ENCODE measurements at regions not wholly inside any gene's neighbourhood (a gene's known extent, or its start where the extent isn't known, plus 50 kb on each side); places are given as distances from the start of the nearest gene placed in this dataset.

DNA sequence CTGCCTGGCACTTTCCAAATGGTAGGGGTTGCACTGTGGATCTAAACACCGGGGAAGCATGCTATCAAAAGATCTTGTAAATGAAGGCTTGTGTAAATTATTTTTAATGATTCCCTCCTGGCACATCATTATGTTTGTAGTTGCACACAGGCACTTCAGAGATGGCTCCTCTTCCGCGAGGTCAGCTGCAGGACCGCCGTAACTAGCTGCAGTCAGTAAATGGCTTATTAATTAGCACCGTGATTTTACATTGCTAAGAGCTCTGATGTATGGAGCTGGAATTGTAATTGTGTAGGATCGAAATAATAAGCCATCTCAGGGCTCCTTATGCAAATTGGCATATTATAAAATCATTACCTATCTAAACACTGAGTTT lies 397.6 kb upstream of the IRX1 start:
- intact Hi-C loops (cut with DNase I, micrococcal nuclease) = no loop called here
- ATAC-seq (no peak), DNase-seq (no peak)
- H3K9me3 Mint-ChIP-seq (ENCODE audit: low read depth) = no peaks in the 10 kb centered on the region
- no peaks in the 10 kb centered on the region for H3K36me3 Mint-ChIP-seq (ENCODE audit: low read depth)
- CTCF ChIA-PET = no interaction called here
- H3K27me3 Mint-ChIP-seq = peaks cover 20% of the 10 kb centered on the region
- no peak overlapping the region for H3K27ac Mint-ChIP-seq
- no peaks in the 10 kb centered on the region for H3K4me1 Mint-ChIP-seq
- POLR2A ChIA-PET = no interaction called here
- no peak overlapping the region for H3K4me3 Mint-ChIP-seq

DNA sequence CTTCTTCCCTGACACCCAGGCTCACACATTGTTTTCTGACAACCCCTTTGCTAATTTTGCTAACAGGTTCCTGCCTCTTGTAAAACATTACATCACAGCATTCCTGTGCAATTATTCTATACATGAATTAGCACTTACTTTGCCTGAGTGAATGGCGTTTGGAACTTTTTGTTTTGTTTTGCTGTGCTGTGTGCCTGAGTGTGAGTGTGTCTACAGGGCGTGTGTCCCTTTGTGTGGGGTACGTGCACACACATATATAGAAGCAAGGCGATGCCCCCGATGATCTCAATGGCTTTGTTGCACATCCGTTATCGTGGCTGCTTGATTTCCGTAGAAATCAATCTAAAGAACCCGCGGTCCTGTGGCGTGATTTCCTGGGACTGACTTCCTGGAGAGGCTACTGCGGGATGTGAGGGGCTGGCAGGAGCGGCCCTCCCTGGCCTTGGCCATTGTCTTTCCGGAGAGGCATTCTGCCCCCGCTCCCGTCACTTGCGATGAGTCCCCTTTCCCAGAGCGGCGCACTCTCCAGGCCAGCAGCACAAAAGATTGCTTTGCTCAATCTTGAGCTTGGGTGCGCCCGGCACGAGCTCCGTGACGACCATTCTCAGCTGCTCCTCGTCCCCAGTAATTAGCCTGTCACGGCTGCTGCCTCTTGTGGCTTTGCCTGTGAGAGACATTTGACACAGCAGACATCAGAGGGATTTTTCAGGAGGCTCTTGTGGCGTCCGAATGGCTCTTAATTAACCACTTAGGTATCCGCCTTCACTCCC lies 398.1 kb upstream of the IRX1 start:
- Mint-ChIP-seq H3K4me3 (no peak overlapping the region), H3K4me1 (no peaks in the 10 kb centered on the region), H3K9me3 (ENCODE audit: low read depth) (no peaks in the 10 kb centered on the region), H3K27ac (no peak overlapping the region), H3K27me3 (peaks cover 17% of the 10 kb centered on the region), H3K36me3 (ENCODE audit: low read depth) (no peaks in the 10 kb centered on the region)
- ChIA-PET POLR2A (no interaction called here), CTCF (no interaction called here)
- DNase-seq = no peak
- no peak for ATAC-seq
- intact Hi-C loops (cut with DNase I, micrococcal nuclease) = no loop called here

DNA sequence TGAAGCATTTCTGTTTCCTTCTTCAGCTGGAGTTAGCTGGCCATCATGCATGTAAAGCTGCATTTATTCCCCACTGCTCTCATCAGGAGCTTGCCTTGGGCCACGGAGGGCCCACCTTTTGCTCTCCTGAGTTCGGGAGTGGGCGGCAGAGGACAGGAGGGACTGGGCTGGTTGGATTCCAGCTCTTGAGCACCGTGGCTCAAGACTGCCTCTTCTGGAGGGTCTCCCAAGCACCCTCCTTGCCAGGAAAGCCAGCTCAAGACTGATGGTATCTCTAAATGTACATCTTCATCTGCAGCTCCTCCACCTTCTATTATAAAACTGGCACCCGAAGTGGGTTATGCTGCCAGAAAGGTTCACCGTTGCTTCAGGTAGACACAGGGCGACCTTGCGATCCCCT lies 399.6 kb upstream of the IRX1 start:
- POLR2A ChIA-PET = no interaction called here
- ATAC-seq = no peak
- Mint-ChIP-seq H3K27ac (no peak overlapping the region), H3K4me1 (no peaks in the 10 kb centered on the region), H3K36me3 (ENCODE audit: low read depth) (no peaks in the 10 kb centered on the region), H3K9me3 (ENCODE audit: low read depth) (no peaks in the 10 kb centered on the region), H3K27me3 (peaks cover 17% of the 10 kb centered on the region), H3K4me3 (no peak overlapping the region)
- intact Hi-C loops (cut with DNase I, micrococcal nuclease) = no loop called here
- DNase-seq = no peak
- CTCF ChIA-PET = no interaction called here

DNA sequence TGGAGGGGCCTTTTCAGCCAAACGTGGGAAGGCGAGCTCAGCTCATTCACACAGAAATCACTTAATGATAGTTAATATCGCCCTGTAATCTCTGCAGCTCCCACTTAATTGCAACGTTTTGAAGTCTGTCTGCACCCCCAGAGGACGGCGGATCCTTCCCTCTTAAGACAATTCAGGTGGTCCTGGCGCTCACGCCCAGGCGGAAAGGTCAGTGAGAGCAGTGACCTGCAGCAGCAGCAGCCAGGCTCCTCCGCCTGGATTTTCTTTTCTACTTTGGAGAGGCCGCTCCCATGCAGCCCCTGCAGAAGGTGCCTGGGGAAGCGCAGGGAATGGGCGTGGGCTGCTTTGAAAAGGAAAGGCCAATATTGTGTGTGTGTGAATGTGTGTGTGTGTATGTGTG lies 400.9 kb upstream of the IRX1 start:
- Mint-ChIP-seq H3K36me3 (ENCODE audit: low read depth) (no peaks in the 10 kb centered on the region), H3K9me3 (ENCODE audit: low read depth) (no peaks in the 10 kb centered on the region), H3K27me3 (peaks cover 12% of the 10 kb centered on the region), H3K4me3 (no peak overlapping the region), H3K4me1 (no peaks in the 10 kb centered on the region), H3K27ac (no peak overlapping the region)
- POLR2A ChIA-PET = no interaction called here
- DNase-seq = no peak
- ATAC-seq = no peak
- intact Hi-C loops (cut with DNase I, micrococcal nuclease) = no loop called here
- CTCF ChIA-PET = interaction anchor here (0.7 kb wide), 1 partner anchor 245 kb away, joined by 3 read pairs; no protein-coding TSS in a partner anchor

DNA sequence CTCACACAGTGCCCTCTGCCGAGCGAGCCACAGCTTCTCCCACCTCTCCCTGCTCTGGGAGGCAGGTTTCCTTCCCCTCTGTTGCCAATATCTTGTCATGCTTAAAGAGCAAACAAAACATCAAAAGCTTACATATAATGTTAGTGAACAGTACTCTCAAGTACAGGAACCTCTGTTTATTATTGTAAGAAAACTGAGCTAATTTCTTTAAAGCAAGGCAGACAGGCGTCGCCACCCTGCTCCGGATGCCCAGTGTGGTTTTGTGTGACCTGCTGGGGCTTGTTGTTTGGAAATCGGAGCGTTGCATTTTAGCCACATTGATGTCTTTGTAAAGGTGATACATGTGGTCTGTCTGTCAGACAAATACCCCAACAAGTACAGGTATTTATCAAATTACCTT lies 401.4 kb upstream of the IRX1 start:
- no peaks in the 10 kb centered on the region for H3K4me1 Mint-ChIP-seq
- intact Hi-C loops (cut with DNase I, micrococcal nuclease) = no loop called here
- DNase-seq (no peak), ATAC-seq (no peak)
- H3K9me3 Mint-ChIP-seq (ENCODE audit: low read depth) = no peaks in the 10 kb centered on the region
- no peaks in the 10 kb centered on the region for H3K36me3 Mint-ChIP-seq (ENCODE audit: low read depth)
- no peak overlapping the region for H3K27ac Mint-ChIP-seq
- CTCF ChIA-PET = interaction anchor here (0.7 kb wide), 1 partner anchor 245 kb away, joined by 3 read pairs; no protein-coding TSS in a partner anchor
- POLR2A ChIA-PET = no interaction called here
- no peak overlapping the region for H3K4me3 Mint-ChIP-seq
- H3K27me3 Mint-ChIP-seq = peaks cover 12% of the 10 kb centered on the region

DNA sequence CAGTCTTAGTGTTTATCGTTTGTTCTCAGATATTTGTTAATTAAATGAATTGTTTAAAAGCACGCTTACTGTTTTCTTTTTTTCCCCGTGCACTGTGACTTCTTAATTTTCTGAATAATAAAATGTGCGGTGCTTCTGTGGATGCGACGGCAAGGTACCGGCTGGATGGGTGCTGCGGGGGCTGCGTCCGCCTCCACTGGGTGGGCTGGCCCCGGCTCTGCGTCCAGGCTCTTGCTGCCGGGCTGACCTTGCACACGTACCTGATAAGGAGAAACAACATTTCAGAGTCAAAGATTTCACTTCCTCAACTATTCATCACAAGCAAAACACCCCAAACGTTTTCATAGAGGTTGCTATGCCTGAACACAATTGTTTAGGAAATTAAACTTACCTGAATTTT lies 404.0 kb upstream of the IRX1 start:
- ChIA-PET POLR2A (no interaction called here), CTCF (no interaction called here)
- DNase-seq = no peak
- Mint-ChIP-seq H3K4me3 (no peak overlapping the region), H3K4me1 (no peaks in the 10 kb centered on the region), H3K9me3 (ENCODE audit: low read depth) (no peaks in the 10 kb centered on the region), H3K27ac (no peak overlapping the region), H3K36me3 (ENCODE audit: low read depth) (no peaks in the 10 kb centered on the region), H3K27me3 (no peaks in the 10 kb centered on the region)
- intact Hi-C loops (cut with DNase I, micrococcal nuclease) = no loop called here
- ATAC-seq = no peak

DNA sequence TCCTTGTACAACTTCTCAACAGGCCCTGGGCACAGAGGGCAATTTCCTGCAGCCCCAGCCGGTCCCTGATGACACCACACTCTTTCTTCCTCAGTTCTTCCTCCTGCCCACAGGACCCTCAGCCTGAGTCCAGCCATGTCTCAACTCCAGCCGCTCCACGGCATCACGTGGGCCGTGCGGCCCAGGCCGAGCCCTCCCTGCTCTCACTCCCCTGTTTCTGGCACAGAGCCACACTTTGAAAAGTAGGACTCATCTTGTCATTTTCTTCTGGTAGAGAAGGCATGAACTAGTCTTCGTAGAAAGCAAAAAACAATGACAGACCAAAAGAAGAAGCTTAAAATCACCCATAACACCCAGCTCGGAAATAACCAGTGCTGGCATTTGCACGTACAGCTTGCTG lies 404.7 kb upstream of the IRX1 start:
- H3K4me1 Mint-ChIP-seq = no peaks in the 10 kb centered on the region
- ATAC-seq (no peak), DNase-seq (no peak)
- H3K27ac Mint-ChIP-seq = no peak overlapping the region
- ChIA-PET CTCF (no interaction called here), POLR2A (no interaction called here)
- intact Hi-C loops (cut with DNase I, micrococcal nuclease) = no loop called here
- no peaks in the 10 kb centered on the region for H3K27me3 Mint-ChIP-seq
- no peaks in the 10 kb centered on the region for H3K9me3 Mint-ChIP-seq (ENCODE audit: low read depth)
- no peak overlapping the region for H3K4me3 Mint-ChIP-seq
- no peaks in the 10 kb centered on the region for H3K36me3 Mint-ChIP-seq (ENCODE audit: low read depth)

DNA sequence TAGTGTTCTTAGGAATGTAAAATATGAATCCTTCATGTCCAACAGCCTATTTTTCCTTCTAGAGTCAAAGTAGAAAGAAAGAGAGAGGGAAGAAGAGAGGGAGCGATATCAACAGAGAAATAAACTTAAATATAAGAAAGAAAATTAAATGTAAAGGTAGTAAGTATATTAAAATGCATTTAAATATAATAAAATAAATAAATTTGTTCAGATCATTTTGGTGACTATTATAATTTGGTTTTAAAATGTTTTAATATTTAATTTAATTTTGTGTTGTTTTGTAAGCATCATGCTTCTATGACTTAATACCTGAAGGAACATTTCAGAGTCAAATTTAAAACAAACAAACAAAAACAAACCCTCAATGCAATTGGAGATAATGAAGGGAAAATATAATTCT lies 405.2 kb upstream of the IRX1 start:
- Mint-ChIP-seq H3K4me1 (no peaks in the 10 kb centered on the region), H3K27ac (no peak overlapping the region), H3K36me3 (ENCODE audit: low read depth) (no peaks in the 10 kb centered on the region), H3K27me3 (no peaks in the 10 kb centered on the region), H3K4me3 (no peak overlapping the region), H3K9me3 (ENCODE audit: low read depth) (no peaks in the 10 kb centered on the region)
- intact Hi-C loops (cut with DNase I, micrococcal nuclease) = no loop called here
- CTCF ChIA-PET = no interaction called here
- no peak for DNase-seq
- POLR2A ChIA-PET = no interaction called here
- ATAC-seq = no peak

DNA sequence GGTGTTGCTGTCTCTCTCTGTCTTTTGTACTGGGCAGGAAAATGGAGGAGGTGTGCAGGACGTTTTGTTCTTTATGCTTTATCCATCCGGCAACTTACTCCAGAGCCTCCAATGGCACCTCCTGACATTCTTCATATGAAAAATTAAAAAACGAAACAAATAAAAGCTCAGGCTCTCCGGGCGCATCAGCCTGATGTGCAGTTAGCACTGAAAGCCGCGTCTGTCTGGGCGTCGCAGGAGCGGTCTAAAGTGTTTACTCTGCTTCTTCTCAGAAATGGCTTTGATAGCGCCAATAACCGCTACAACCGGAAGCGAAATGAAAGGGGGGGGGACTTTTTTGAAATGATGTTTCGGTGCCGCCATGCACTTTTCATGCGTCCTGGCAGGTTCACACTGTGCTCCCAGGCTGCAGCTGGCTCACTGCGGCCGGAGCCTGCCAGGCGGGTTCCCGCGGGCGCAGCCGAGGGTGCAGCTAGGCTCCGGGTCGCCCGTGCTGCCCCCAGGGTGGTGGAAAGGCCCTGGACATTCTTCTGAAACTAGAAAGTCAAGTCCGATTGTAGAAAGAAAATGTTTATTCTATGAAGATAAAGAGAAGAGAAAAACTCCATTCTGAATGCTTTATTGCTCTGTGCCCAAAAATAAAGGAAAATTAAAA lies 407.7 kb upstream of the IRX1 start:
- Mint-ChIP-seq H3K4me1 (no peaks in the 10 kb centered on the region), H3K9me3 (ENCODE audit: low read depth) (no peaks in the 10 kb centered on the region), H3K27me3 (no peaks in the 10 kb centered on the region), H3K4me3 (no peak overlapping the region), H3K27ac (no peak overlapping the region), H3K36me3 (ENCODE audit: low read depth) (no peaks in the 10 kb centered on the region)
- intact Hi-C loops (cut with DNase I, micrococcal nuclease) = no loop called here
- DNase-seq (no peak), ATAC-seq (no peak)
- ChIA-PET CTCF (no interaction called here), POLR2A (no interaction called here)

DNA sequence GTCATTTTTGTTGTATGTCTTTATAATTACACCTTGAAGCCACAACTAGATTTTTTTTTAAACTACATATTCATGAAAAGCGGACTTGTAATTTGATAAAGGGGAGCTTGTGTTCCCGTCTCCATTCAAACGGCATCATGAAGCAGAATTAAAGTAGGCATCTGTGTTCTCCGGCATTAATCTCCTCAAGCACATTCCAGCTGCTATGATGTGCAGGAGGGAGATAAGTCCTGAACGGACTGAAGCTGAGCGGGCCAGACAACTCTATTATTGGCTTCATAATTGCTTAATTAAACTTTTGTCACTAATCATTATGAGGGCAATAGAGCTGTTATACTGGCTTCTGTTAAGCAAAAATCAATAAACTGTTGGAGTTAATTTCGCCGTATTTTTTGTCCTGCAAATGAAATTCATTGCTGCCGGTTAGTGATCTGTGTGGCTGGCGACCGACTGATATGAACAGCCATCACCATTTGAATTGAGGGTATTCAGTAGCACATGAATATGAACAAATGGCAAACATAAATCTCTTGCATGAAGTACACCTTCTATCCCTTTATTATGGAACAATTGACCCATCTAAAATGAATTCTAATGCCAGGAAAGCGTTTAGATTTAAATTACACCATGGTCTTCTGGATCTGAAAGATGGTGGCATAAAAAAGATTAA lies 408.8 kb upstream of the IRX1 start:
- DNase-seq = no peak
- CTCF ChIA-PET = no interaction called here
- no peak overlapping the region for H3K27ac Mint-ChIP-seq
- H3K9me3 Mint-ChIP-seq (ENCODE audit: low read depth) = no peaks in the 10 kb centered on the region
- H3K4me1 Mint-ChIP-seq = no peaks in the 10 kb centered on the region
- intact Hi-C loops (cut with DNase I, micrococcal nuclease) = no loop called here
- H3K27me3 Mint-ChIP-seq = no peaks in the 10 kb centered on the region
- no peak for ATAC-seq
- no peaks in the 10 kb centered on the region for H3K36me3 Mint-ChIP-seq (ENCODE audit: low read depth)
- POLR2A ChIA-PET = no interaction called here
- H3K4me3 Mint-ChIP-seq = no peak overlapping the region

DNA sequence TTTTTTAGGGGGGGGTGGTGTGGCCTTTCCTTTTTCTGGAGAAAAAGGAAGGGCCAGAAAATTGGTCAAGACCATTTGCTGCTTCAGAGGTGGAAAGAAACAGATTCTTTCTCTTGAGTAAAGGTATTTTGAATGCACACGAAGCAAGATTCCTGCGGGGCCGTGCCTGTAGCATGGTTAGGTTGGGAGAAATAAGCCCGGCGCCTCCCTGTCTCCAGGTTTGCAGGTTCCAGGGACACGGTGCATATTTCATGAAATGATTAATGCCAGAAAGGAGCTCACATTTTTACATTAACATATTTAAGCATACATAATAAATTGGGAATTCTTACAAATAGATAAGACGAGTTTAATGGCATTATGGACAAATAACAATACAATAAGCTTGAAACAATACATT lies 409.5 kb upstream of the IRX1 start:
- intact Hi-C loops (cut with DNase I, micrococcal nuclease) = no loop called here
- POLR2A ChIA-PET = interaction anchor here (0.7 kb wide), 1 partner anchor 14 kb away, joined by 3 read pairs; no protein-coding TSS in a partner anchor
- H3K27ac Mint-ChIP-seq = no peak overlapping the region
- no peaks in the 10 kb centered on the region for H3K9me3 Mint-ChIP-seq (ENCODE audit: low read depth)
- H3K36me3 Mint-ChIP-seq (ENCODE audit: low read depth) = no peaks in the 10 kb centered on the region
- no peaks in the 10 kb centered on the region for H3K27me3 Mint-ChIP-seq
- no peak for DNase-seq
- no peak for ATAC-seq
- no peaks in the 10 kb centered on the region for H3K4me1 Mint-ChIP-seq
- H3K4me3 Mint-ChIP-seq = no peak overlapping the region
- CTCF ChIA-PET = interaction anchor here (0.8 kb wide), 1 partner anchor 1142 kb away, joined by 3 read pairs; no protein-coding TSS in a partner anchor

DNA sequence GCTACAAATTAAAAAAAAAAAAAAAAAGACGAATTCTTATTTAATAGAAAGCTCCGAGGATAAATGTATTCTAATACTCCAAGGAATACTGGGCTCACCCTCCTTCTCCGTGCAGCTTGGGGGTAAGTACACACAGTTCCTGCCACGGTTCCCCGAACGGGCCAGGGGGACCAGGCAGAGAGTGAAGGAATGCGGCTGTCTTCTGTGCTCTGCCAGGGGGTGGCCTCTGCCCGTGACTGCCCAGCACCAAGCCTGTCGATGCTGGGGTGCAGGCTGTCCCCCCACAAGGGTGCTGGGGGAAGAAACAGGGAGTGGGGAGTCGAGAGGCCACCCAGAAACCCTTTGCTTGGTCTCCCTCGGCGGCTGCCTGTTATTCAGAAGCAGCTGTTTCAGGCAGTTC lies 410.1 kb upstream of the IRX1 start:
- CTCF ChIA-PET = no interaction called here
- Mint-ChIP-seq H3K27me3 (no peaks in the 10 kb centered on the region), H3K36me3 (ENCODE audit: low read depth) (no peaks in the 10 kb centered on the region), H3K4me3 (no peak overlapping the region), H3K4me1 (no peaks in the 10 kb centered on the region), H3K27ac (no peak overlapping the region), H3K9me3 (ENCODE audit: low read depth) (no peaks in the 10 kb centered on the region)
- POLR2A ChIA-PET = interaction anchor here (0.7 kb wide), 1 partner anchor 15 kb away, joined by 3 read pairs; no protein-coding TSS in a partner anchor
- intact Hi-C loops (cut with DNase I, micrococcal nuclease) = no loop called here
- DNase-seq = no peak
- no peak for ATAC-seq

All from activated CD4-positive, alpha-beta T cell treated with anti-CD3 and anti-CD28 coated beads for 36 hours (primary cell).